Endothelial cell of umbilical vein (primary cell): ENCODE measurements at regions not wholly inside any gene's neighbourhood (a gene's known extent, or its start where the extent isn't known, plus 50 kb on each side); places are given as distances from the start of the nearest gene placed in this dataset.

Source experiments
- BruUV-seq: library from RNA; stranded (reverse); fragments of 400-500 nt; replicated peaks from 2 replicates; lab custom pipeline; 2021; lab: Mats Ljungman, UMichigan
- CTCF ChIA-PET: fragments of 300-600, 350-600 bp; sonication (Branson Sonifier 250); formaldehyde crosslinking; loops from one replicate; lab custom pipeline; 2021; ENCODE audit warnings: antibody characterized with exemption, inconsistent platforms; lab: Charles Lee
- POLR2A ChIA-PET: fragments of 300-600, 350-600 bp; sonication (Branson Sonifier 250); formaldehyde crosslinking; loops from one replicate; lab custom pipeline; 2021; ENCODE audit warnings: antibody characterized with exemption, inconsistent platforms; lab: Charles Lee
- DNase-seq: peaks from one replicate; pipeline ENCODE4 v3.0.0-alpha.2; 2011; ENCODE audit warnings: low read depth, low spot score
- FAIRE-seq: peaks from 2 replicates; lab custom pipeline; 2011; peaks lifted over from hg19 to GRCh38; lab: Jason Lieb, UNC
- H2AFZ ChIP-seq: 2 replicates; pipeline ENCODE4 v1.6.0; 2012; ENCODE audit warnings: low read depth, low read length, control low read depth, inconsistent platforms
- H3K27ac ChIP-seq: 2 replicates; pipeline ENCODE4 v1.5.1; 2011; ENCODE audit warnings: low read depth, mild to moderate bottlenecking, control low read depth, low read length, moderate library complexity; ENCODE audit not compliant: insufficient read depth
- H3K27me3 ChIP-seq, 2 experiments: 2 replicates each; pipeline versions ENCODE4 v1.6.0 to v1.6.1; 2011; ENCODE audit warnings: low read length in 2 of 2, mixed read lengths in 1 of 2; ENCODE audit not compliant: control insufficient read depth in 2 of 2, insufficient read depth in 2 of 2
- H3K36me3 ChIP-seq, 2 experiments: 2 replicates in 1 of 2; 3 replicates in 1 of 2; pipeline ENCODE4 v1.5.1; 2011; ENCODE audit warnings: low read length in 2 of 2, mild to moderate bottlenecking in 1 of 2, moderate library complexity in 1 of 2; ENCODE audit not compliant: control insufficient read depth in 2 of 2, insufficient read depth in 2 of 2; ENCODE audit errors: extremely low read depth in 1 of 2
- H3K4me1 ChIP-seq: 3 replicates; pipeline ENCODE4 v1.5.1; 2011; ENCODE audit warnings: mild to moderate bottlenecking, low read length; ENCODE audit not compliant: control insufficient read depth, insufficient read depth; ENCODE audit errors: extremely low read depth
- H3K4me2 ChIP-seq: 2 replicates; pipeline ENCODE4 v1.6.1; 2011; ENCODE audit warnings: low read length, control low read depth, mixed read lengths; ENCODE audit not compliant: insufficient read depth
- H3K4me3 ChIP-seq, 3 experiments: fragments of 200-600 bp in 1 of 3; sonication (generic), shearing (Covaris generic) in 1 of 3; replicated peaks in 1 of 3; 2 replicates each; pipeline ENCODE4 v1.5.1; 2011 to 2016; ENCODE audit warnings: control low read depth in 3 of 3, low read length in 3 of 3, mild to moderate bottlenecking in 2 of 3, inconsistent platforms in 1 of 3, low read depth in 1 of 3, moderate library complexity in 1 of 3; ENCODE audit not compliant: insufficient read depth in 1 of 3
- H3K79me2 ChIP-seq: 2 replicates; pipeline ENCODE4 v1.6.0; 2012; ENCODE audit warnings: low read length, inconsistent platforms; ENCODE audit not compliant: control insufficient read depth, insufficient read depth
- H3K9ac ChIP-seq: replicated peaks from 2 replicates; pipeline ENCODE3; 2011; ENCODE audit warnings: low read length, control low read depth; ENCODE audit not compliant: insufficient read depth; ENCODE audit errors: extremely low read depth
- H3K9me1 ChIP-seq: replicated peaks from 3 replicates; pipeline ENCODE4 v1.6.0; 2011; ENCODE audit warnings: mild to moderate bottlenecking, low read length; ENCODE audit not compliant: control insufficient read depth, insufficient read depth; ENCODE audit errors: extremely low read depth
- H3K9me3 ChIP-seq: replicated peaks from 2 replicates; pipeline ENCODE4 v1.5.1; 2012; ENCODE audit warnings: low read length, inconsistent platforms; ENCODE audit not compliant: control insufficient read depth, insufficient read depth
- H4K20me1 ChIP-seq: replicated peaks from 2 replicates; pipeline ENCODE3; 2011; ENCODE audit warnings: mild to moderate bottlenecking, low read length; ENCODE audit not compliant: control insufficient read depth, insufficient read depth; ENCODE audit errors: extremely low read depth
- CTCF ChIP-seq, 2 donors: IDR thresholded peaks; 1 replicate in 1 of 2; 2 replicates in 1 of 2; pipeline ENCODE4 v1.5.1; 2011; ENCODE audit warnings: low read length in 2 of 2, mild to moderate bottlenecking in 2 of 2, moderate library complexity in 2 of 2, control low read depth in 1 of 2, inconsistent platforms in 1 of 2, low read depth in 1 of 2; ENCODE audit not compliant: insufficient read depth in 1 of 2; ENCODE audit errors: extremely low read depth in 1 of 2
- EZH2 ChIP-seq: IDR thresholded peaks from 2 replicates; pipeline ENCODE4 v1.6.1; 2012; ENCODE audit warnings: borderline replicate concordance, low read depth, mild to moderate bottlenecking, moderate library complexity, low read length, inconsistent platforms; ENCODE audit not compliant: severe bottlenecking
- GATA2 ChIP-seq: IDR thresholded peaks from 2 replicates; pipeline ENCODE4 v1.7.0; 2011; ENCODE audit warnings: low read depth, mild to moderate bottlenecking, moderate library complexity, mixed read lengths, low read length; ENCODE audit not compliant: insufficient read length, insufficient read depth
- JUN ChIP-seq: IDR thresholded peaks from 2 replicates; pipeline ENCODE4 v1.6.1; 2011; ENCODE audit warnings: borderline replicate concordance, low read depth; ENCODE audit not compliant: insufficient read length, insufficient read depth
- MYC ChIP-seq: IDR thresholded peaks from one replicate; pipeline ENCODE4 v1.6.1; 2011; ENCODE audit warnings: mild to moderate bottlenecking, low read depth, low read length
- POLR2A ChIP-seq: IDR thresholded peaks from 2 replicates; pipeline ENCODE4 v1.6.1; 2012; ENCODE audit warnings: low read depth, mild to moderate bottlenecking, control low read depth, low read length
- POLR2AphosphoS5 ChIP-seq: IDR thresholded peaks from 2 replicates; pipeline ENCODE4 v1.6.1; 2012; ENCODE audit warnings: low read depth, mild to moderate bottlenecking, control low read depth, low read length, moderate library complexity; ENCODE audit not compliant: insufficient read depth
- dilution Hi-C: fragments of 300-500 bp; cut with MboI; formaldehyde crosslinking; loops from one replicate; pipeline ENCODE4 v1.15.0; 2019; ENCODE audit warnings: low sequenced_read_pairs; ENCODE audit not compliant: extremely low pct_ligation_motif_present
- intact Hi-C: fragments of 100-400 bp; cut with micrococcal nuclease; formaldehyde crosslinking; loops from one replicate; pipeline ENCODE4 v1.10.0; 2022
- TF ChIP-seq, protein P1 (sequence below): IDR thresholded peaks from 2 replicates; pipeline ENCODE4 v1.6.1; 2011; ENCODE audit not compliant: insufficient read depth, insufficient read length

GRCh38 chr1:118257946-118258345 is 72.9 kb upstream of the SPAG17 start:
- POLR2A ChIA-PET, result no interaction called here

DNA sequence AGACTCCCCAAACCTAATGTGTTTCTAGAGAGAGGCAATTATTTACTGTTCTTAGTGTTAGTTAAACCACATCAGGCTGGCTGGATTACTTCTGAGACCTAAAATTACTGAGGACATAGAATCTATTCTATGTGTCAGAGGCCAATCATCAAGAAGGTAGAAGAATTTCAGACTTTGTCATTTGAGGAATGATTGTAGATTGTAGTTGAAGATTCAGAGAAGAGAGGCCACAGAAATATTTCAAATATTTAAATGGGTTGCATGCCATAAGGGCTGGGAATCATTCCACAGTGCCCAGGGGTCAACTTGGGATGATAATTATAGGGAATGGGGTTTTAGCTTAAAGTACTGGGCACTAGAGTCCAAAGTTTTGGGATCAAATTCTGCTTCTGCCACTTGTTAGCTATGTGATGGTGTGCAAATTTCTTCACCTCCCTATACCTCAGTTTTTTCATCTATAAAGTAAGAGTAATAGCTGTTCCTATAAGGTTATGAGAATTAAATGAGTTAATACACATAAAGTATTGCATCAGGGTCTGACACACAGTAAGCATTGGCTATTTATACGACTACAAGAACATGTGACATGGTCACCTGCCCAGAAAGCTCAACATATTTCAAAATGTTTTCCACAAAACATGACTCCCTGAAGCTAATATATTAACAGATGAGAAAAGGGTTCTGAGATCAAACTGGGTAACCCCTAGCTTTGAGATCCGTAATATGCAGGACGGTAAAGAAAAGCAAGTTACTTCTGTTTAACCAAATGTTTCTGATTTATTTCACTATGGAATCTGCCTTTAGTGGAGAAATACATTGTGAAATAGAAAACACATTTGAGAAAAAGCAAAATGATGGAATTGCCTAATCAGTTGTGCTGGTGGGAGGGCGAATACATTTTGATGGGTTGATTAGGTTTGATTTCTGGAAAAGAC is 69.7 kb upstream of the SPAG17 start:
- Histone ChIP-seq H3K4me2 (no peak overlapping the region), H4K20me1 (no peaks in the 10 kb centered on the region), H3K27me3 (no peaks in the 10 kb centered on the region), H2AFZ (no peak overlapping the region), H3K27ac (no peak overlapping the region), H3K9me3 (no peaks in the 10 kb centered on the region), H3K4me3 (no peak overlapping the region), H3K4me1 (no peaks in the 10 kb centered on the region), H3K9me1 (no peaks in the 10 kb centered on the region), H3K79me2 (no peaks in the 10 kb centered on the region), H3K9ac (no peak overlapping the region), H3K36me3 (no peaks in the 10 kb centered on the region)
- ChIA-PET POLR2A (no interaction called here), CTCF (no interaction called here)
- DNase-seq (no peak), FAIRE-seq (no peak)
- no peak for TF ChIP-seq JUN
- no peak for TF ChIP-seq POLR2A
- TF ChIP-seq POLR2AphosphoS5, result no peak
- TF ChIP-seq MYC, result no peak
- TF ChIP-seq, protein P1, sequence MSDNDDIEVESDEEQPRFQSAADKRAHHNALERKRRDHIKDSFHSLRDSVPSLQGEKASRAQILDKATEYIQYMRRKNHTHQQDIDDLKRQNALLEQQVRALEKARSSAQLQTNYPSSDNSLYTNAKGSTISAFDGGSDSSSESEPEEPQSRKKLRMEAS, result no peak
- TF ChIP-seq EZH2, result no peak
- no peak for TF ChIP-seq GATA2
- no peak for TF ChIP-seq CTCF (IDR thresholded peaks at IDR 0.05; ENCODE audit: extremely low read depth in 1 of 2, insufficient read depth in 1 of 2, low read depth in 1 of 2, low read length in 2 of 2)
- intact Hi-C loops (no loop called here), dilution Hi-C loops (no loop called here)
- no TSS peak for BruUV-seq

More at GRCh38 chr1:118257946-118258345, 72.9 kb upstream of the SPAG17 start:
- no peaks in the 10 kb centered on the region for H4K20me1 ChIP-seq
- FAIRE-seq (no peak), DNase-seq (no peak)
- H3K36me3 ChIP-seq, result no peaks in the 10 kb centered on the region
- no peaks in the 10 kb centered on the region for H3K9me1 ChIP-seq
- H3K4me2 ChIP-seq, result no peak overlapping the region
- dilution Hi-C loops (no loop called here), intact Hi-C loops (no loop called here)
- H3K27me3 ChIP-seq, result no peaks in the 10 kb centered on the region
- H3K4me3 ChIP-seq, result no peak overlapping the region
- H2AFZ ChIP-seq, result no peak overlapping the region
- H3K79me2 ChIP-seq, result no peaks in the 10 kb centered on the region
- no TSS peak for BruUV-seq
- CTCF ChIA-PET, result no interaction called here
- TF ChIP-seq MYC, result no peak
- TF ChIP-seq POLR2AphosphoS5, result no peak
- no peak overlapping the region for H3K27ac ChIP-seq
- H3K4me1 ChIP-seq, result no peaks in the 10 kb centered on the region
- no peaks in the 10 kb centered on the region for H3K9me3 ChIP-seq
- no peak overlapping the region for H3K9ac ChIP-seq
